HuH-7 (cell line): ENCODE measurements at regions not wholly inside any gene's neighbourhood (a gene's known extent, or its start where the extent isn't known, plus 50 kb on each side); places are given as distances from the start of the nearest gene placed in this dataset.
A peak's percentile ranks its signal among the peaks of the same experiment; 100 is the strongest.

Experiments
- DNase-seq: peaks from one replicate; pipeline ENCODE4 v3.0.0; 2011; ENCODE audit warnings: low spot score

GRCh38 chr4:8796096-8796495, 75.5 kb downstream of the HMX1 start:
- no peak for DNase-seq

- no peak for DNase-seq
These were observed 76.5 kb downstream of the HMX1 start for GRCh38 chr4:8795140-8795539.

GRCh38 chr4:8794491-8794890, 77.1 kb downstream of the HMX1 start:
- DNase-seq: no peak

GRCh38 chr4:8793571-8794160, 78.0 kb downstream of the HMX1 start:
- DNase-seq: no peak

- no peak for DNase-seq
These were observed 79.1 kb downstream of the HMX1 start for GRCh38 chr4:8792491-8792890.

GRCh38 chr4:8791609-8792008, 80.0 kb downstream of the HMX1 start:
- no peak for DNase-seq

- no peak for DNase-seq
These were observed 80.9 kb downstream of the HMX1 start for GRCh38 chr4:8790749-8791148.

GRCh38 chr4:8788174-8788573, 83.5 kb downstream of the HMX1 start:
- no peak for DNase-seq

- no peak for DNase-seq
These were observed 85.5 kb downstream of the HMX1 start for GRCh38 chr4:8786166-8786565.

GRCh38 chr4:8785656-8786142, 85.9 kb downstream of the HMX1 start:
- DNase-seq: no peak

- DNase-seq: no peak
These were observed 87.9 kb downstream of the HMX1 start for GRCh38 chr4:8783736-8784135.

GRCh38 chr4:8782135-8782534, 89.5 kb downstream of the HMX1 start:
- no peak for DNase-seq

GRCh38 chr4:8781641-8782040, 90.0 kb downstream of the HMX1 start:
- no peak for DNase-seq

GRCh38 chr4:8780596-8781368, 90.9 kb downstream of the HMX1 start:
- no peak for DNase-seq

- no peak for DNase-seq
These were observed 91.6 kb downstream of the HMX1 start for GRCh38 chr4:8780086-8780485.

GRCh38 chr4:8779490-8779932, 92.1 kb downstream of the HMX1 start:
- peak; percentile 38 for DNase-seq

GRCh38 chr4:8778760-8779159, 92.9 kb downstream of the HMX1 start:
- DNase-seq: no peak

- no peak for DNase-seq
These were observed 93.3 kb downstream of the HMX1 start for GRCh38 chr4:8778291-8778690.

GRCh38 chr4:8777320-8778196, 94.1 kb downstream of the HMX1 start:
- no peak for DNase-seq

GRCh38 chr4:8776366-8776765, 95.3 kb downstream of the HMX1 start:
- no peak for DNase-seq

- no peak for DNase-seq
These were observed 95.8 kb downstream of the HMX1 start for GRCh38 chr4:8775751-8776355.

GRCh38 chr4:8775121-8775520, 96.5 kb downstream of the HMX1 start:
- DNase-seq: no peak
